HAP-1 (cell line): ENCODE measurements at regions not wholly inside any gene's neighbourhood (a gene's known extent, or its start where the extent isn't known, plus 50 kb on each side); places are given as distances from the start of the nearest gene placed in this dataset.

Source experiments
- DNase-seq, 2 experiments: peaks; one replicate each; pipeline ENCODE4 v3.0.0-alpha.2; 2016 to 2020; ENCODE audit warnings: low spot score in 2 of 2
- H3K27me3 ChIP-seq: fragments of 250-450 bp; sonication (Bioruptor Pico); 2 replicates; pipeline ENCODE4 v1.5.1; 2020; ENCODE audit warnings: low read depth, mild to moderate bottlenecking, moderate library complexity
- H3K36me3 ChIP-seq: fragments of 250-450 bp; sonication (Bioruptor Pico); replicated peaks from 2 replicates; pipeline ENCODE4 v1.5.1; 2020; ENCODE audit warnings: mild to moderate bottlenecking
- H3K4me1 ChIP-seq: fragments of 250-450 bp; sonication (Bioruptor Pico); 2 replicates; pipeline ENCODE4 v1.5.1; 2020; ENCODE audit warnings: mild to moderate bottlenecking
- H3K4me3 ChIP-seq: fragments of 250-450 bp; sonication (Bioruptor Pico); 2 replicates; pipeline ENCODE4 v1.5.1; 2020; ENCODE audit warnings: mild to moderate bottlenecking, moderate library complexity
- H3K9me3 ChIP-seq: fragments of 250-450 bp; sonication (Bioruptor Pico); 2 replicates; pipeline ENCODE4 v1.5.1; 2020; ENCODE audit warnings: mild to moderate bottlenecking, moderate library complexity
- in situ Hi-C: fragments of 300-500 bp; cut with MboI; formaldehyde crosslinking; loops from 3 replicates; pipeline ENCODE4 v1.14.3; 2020; ENCODE audit warnings: low sequenced_read_pairs, inconsistent platforms, mixed read lengths

DNA sequence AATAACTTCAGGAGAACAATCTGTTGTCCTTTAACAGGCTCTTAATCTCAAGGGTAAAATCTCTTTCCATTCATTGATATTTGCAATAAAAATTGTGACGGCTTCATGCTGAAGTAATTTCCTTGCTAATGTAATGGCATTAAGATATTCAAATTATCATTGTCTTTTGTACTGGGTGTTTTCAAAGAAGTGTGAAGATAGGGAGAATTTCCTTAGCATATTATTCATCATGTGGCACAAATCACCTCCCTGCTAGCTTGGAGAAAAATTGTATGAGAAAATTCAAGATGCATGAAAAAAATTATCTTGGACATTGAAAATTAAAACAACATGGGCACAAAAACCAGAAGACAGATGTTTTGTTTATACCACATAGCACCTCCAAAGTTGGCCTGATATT lies 63.6 kb upstream of the ARID2 start:
- Histone ChIP-seq H3K9me3 (no peaks in the 10 kb centered on the region), H3K4me3 (no peak overlapping the region)

GRCh38 chr12:45666396-45666795 lies 63.1 kb upstream of the ARID2 start:
- Histone ChIP-seq H3K4me3 (no peak overlapping the region), H3K9me3 (no peaks in the 10 kb centered on the region), H3K27me3 (no peaks in the 10 kb centered on the region), H3K36me3 (no peaks in the 10 kb centered on the region), H3K4me1 (no peaks in the 10 kb centered on the region)
- in situ Hi-C loops, result no loop called here
- no peak for DNase-seq

More for the DNA sequence above, 63.6 kb upstream of the ARID2 start:
- Histone ChIP-seq H3K27me3 (no peaks in the 10 kb centered on the region), H3K36me3 (no peaks in the 10 kb centered on the region), H3K4me1 (no peaks in the 10 kb centered on the region)
- no peak for DNase-seq
- in situ Hi-C loops, result no loop called here

GRCh38 chr12:45666816-45667215 lies 62.7 kb upstream of the ARID2 start:
- Histone ChIP-seq H3K27me3 (no peaks in the 10 kb centered on the region), H3K36me3 (no peaks in the 10 kb centered on the region), H3K4me1 (no peaks in the 10 kb centered on the region), H3K9me3 (no peaks in the 10 kb centered on the region), H3K4me3 (no peak overlapping the region)
- no peak for DNase-seq
- in situ Hi-C loops, result no loop called here

DNA sequence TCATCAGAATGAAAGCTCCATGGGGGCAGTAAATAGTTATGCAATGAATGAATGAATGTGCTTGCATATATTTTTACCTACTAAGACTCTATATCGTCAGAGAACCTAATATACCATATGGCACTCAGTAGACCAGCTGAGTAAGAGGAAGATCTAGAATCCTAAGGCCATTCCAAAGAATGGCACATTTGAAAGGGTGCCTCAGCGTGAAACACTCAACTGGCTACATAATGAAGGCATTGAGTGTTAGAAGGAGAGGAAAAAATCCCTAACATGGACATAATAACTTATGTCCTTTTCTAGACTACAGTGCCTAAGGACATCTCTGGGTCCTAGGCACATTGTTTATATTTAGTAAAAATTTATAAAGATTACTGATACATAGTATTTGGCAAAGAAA lies 61.7 kb upstream of the ARID2 start:
- Histone ChIP-seq H3K36me3 (no peaks in the 10 kb centered on the region), H3K27me3 (no peaks in the 10 kb centered on the region), H3K9me3 (no peaks in the 10 kb centered on the region), H3K4me3 (no peak overlapping the region), H3K4me1 (no peaks in the 10 kb centered on the region)
- no peak for DNase-seq
- in situ Hi-C loops, result no loop called here

DNA sequence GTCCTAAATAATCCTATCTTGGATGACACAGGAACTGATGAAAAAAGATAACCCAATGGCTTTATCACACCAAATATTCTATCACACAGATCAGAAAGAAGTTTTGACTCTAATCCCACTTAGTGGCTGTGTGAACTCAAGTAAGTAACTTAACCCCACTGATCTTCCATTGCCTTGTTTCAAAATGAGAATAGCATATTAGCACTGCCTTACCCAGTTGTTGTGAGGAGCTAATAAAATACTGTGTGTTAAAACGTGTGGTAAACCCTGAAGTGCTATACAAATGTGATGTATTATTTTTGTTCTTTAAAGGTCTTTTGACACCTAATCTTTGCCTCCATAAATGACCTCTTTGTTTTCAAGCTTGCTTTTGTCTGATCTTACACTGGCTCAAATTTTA lies 60.9 kb upstream of the ARID2 start:
- Histone ChIP-seq H3K9me3 (no peaks in the 10 kb centered on the region), H3K4me1 (no peaks in the 10 kb centered on the region), H3K27me3 (no peaks in the 10 kb centered on the region), H3K36me3 (no peaks in the 10 kb centered on the region), H3K4me3 (no peak overlapping the region)
- no peak for DNase-seq
- in situ Hi-C loops, result no loop called here

DNA sequence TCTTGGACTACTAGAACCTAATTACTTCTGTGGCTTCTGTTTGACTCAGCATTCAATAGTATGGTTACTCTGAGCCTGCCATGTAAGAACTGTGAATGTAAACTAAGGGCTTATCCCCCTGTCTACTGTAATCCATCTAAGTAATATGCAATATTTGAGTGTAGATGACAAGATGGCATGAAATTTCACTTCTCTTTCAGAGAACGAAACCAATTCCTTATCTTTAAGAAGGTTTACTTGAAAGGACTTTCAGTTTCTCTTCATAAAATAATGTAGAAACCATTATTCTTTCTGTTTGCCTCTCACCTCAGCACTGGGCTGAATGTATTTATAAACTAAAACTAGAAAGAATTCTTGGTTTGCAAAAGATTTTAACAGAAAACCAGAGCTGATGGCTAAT lies 60.4 kb upstream of the ARID2 start:
- H3K36me3 ChIP-seq, result no peaks in the 10 kb centered on the region
- DNase-seq, result no peak
- in situ Hi-C loops, result no loop called here
- no peaks in the 10 kb centered on the region for H3K27me3 ChIP-seq
- H3K4me3 ChIP-seq, result no peak overlapping the region
- no peaks in the 10 kb centered on the region for H3K4me1 ChIP-seq
- H3K9me3 ChIP-seq, result no peaks in the 10 kb centered on the region

DNA sequence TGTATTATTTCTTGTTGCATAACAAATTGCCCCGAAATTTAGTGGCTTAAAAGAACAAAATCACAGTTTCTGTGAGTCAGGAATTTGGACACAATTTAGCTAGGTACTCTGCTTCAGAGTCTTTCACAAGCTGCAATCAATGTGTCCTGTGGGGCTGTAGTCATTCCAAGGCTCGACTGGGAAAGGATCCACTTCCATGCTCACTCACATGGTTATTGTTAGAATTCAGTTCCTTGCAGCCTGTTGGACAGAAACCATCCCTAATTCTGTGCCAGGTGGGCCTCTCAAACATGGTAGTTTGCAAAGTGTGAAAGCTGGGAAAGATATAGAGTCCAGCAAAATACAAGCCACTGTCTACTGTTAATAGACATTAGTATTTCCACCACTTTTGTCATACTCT lies 59.7 kb upstream of the ARID2 start:
- Histone ChIP-seq H3K36me3 (no peaks in the 10 kb centered on the region), H3K4me1 (no peaks in the 10 kb centered on the region), H3K4me3 (no peak overlapping the region), H3K9me3 (no peaks in the 10 kb centered on the region), H3K27me3 (no peaks in the 10 kb centered on the region)
- no peak for DNase-seq
- in situ Hi-C loops, result no loop called here

DNA sequence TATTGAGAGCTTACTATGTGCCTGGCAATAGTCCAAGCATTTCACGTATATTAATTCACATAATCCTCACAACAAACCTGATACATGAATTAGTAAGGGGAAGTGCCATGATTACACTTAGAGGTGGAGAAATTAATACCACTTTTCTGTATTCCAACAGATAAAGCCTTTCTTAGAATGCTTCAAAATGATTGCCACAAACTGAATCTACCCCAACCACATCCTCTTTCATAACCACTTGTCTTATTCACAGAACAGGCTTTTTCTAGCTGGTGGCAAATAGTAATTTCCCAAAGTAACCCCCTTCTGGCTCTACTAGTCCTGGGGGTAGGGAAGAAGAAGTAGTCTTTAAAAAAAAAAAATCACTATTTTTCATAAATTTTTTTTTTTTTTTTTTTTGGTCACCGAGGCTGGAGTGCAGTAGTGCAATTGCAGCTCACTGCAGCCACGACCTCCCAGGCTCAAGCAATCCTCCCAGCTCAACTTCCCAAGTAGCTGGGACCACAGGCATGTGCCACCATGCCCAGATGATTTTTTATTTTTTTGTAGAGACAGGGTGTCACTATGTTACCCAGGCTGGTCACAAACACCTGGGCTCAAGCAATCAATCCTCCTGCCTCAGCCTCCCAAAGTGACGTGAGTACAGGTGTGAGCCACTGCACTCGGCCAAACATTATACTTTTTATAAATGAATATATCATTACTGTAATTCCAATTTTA lies 59.0 kb upstream of the ARID2 start:
- Histone ChIP-seq H3K27me3 (no peaks in the 10 kb centered on the region), H3K9me3 (no peaks in the 10 kb centered on the region), H3K4me3 (no peak overlapping the region), H3K4me1 (no peaks in the 10 kb centered on the region), H3K36me3 (no peaks in the 10 kb centered on the region)
- DNase-seq, result no peak
- in situ Hi-C loops, result no loop called here

GRCh38 chr12:45671254-45671653 lies 58.3 kb upstream of the ARID2 start:
- no peak for DNase-seq
- no peaks in the 10 kb centered on the region for H3K4me1 ChIP-seq
- H3K4me3 ChIP-seq, result no peak overlapping the region
- H3K27me3 ChIP-seq, result no peaks in the 10 kb centered on the region
- no peaks in the 10 kb centered on the region for H3K36me3 ChIP-seq
- H3K9me3 ChIP-seq, result no peaks in the 10 kb centered on the region
- in situ Hi-C loops, result no loop called here

- Histone ChIP-seq H3K27me3 (no peaks in the 10 kb centered on the region), H3K9me3 (no peaks in the 10 kb centered on the region), H3K36me3 (no peaks in the 10 kb centered on the region), H3K4me1 (no peaks in the 10 kb centered on the region), H3K4me3 (no peak overlapping the region)
- DNase-seq, result no peak
- in situ Hi-C loops, result no loop called here
These were observed 55.1 kb upstream of the ARID2 start for GRCh38 chr12:45674181-45674977.

DNA sequence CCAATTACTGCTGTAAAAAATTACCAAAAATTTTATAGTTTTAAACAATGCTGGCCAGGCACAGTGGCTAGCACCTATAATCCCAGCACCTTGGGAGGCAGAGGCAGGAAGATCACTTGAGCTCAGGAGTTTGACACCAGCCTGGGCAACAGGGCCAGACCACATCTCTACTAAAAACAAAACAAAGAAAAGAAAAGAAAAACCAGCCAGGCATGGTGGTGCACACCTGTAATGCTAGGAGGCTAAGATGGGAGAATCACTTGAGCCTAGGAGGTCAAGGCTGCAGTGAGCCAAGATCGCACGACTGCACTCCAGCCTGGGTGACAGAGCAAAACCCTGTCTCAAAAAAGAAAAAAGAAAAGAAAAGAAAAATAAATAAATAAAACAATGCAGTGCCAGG lies 54.0 kb upstream of the ARID2 start:
- no peaks in the 10 kb centered on the region for H3K36me3 ChIP-seq
- no peak for DNase-seq
- H3K27me3 ChIP-seq, result no peaks in the 10 kb centered on the region
- in situ Hi-C loops, result no loop called here
- H3K4me1 ChIP-seq, result no peaks in the 10 kb centered on the region
- H3K4me3 ChIP-seq, result no peak overlapping the region
- no peaks in the 10 kb centered on the region for H3K9me3 ChIP-seq
